HFFc6 (cell line): ENCODE measurements at regions not wholly inside any gene's neighbourhood (a gene's known extent, or its start where the extent isn't known, plus 50 kb on each side); places are given as distances from the start of the nearest gene placed in this dataset.
A peak's percentile ranks its signal among the peaks of the same experiment; 100 is the strongest.

ENCODE experiments used
- DNase-seq: peaks from one replicate; pipeline ENCODE4 v3.0.0-alpha.2; 2018
- H3K27ac Mint-ChIP-seq: 2 replicates; pipeline ENCODE4 v1.8.0; 2020; ENCODE audit warnings: mild to moderate bottlenecking, mixed read lengths
- H3K27me3 Mint-ChIP-seq: 2 replicates; pipeline ENCODE4 v1.8.0; 2021; ENCODE audit warnings: mild to moderate bottlenecking, moderate library complexity, mixed read lengths; ENCODE audit not compliant: insufficient read depth
- H3K36me3 Mint-ChIP-seq: 2 replicates; pipeline ENCODE4 v1.8.0; 2021; ENCODE audit warnings: low read depth, mixed read lengths
- H3K4me1 Mint-ChIP-seq: 2 replicates; pipeline ENCODE4 v1.8.0; 2020; ENCODE audit warnings: low read depth, mixed read lengths
- H3K4me3 Mint-ChIP-seq: 2 replicates; pipeline ENCODE4 v1.8.0; 2020; ENCODE audit warnings: mild to moderate bottlenecking, moderate library complexity, mixed read lengths
- H3K9me3 Mint-ChIP-seq: 2 replicates; pipeline ENCODE4 v1.8.0; 2020; ENCODE audit warnings: mild to moderate bottlenecking, mixed read lengths
- TF ChIP-seq, protein P1 (sequence below): fragments of 200-600 bp; sonication (generic); IDR thresholded peaks from 2 replicates; pipeline ENCODE4 v1.5.0; 2021; ENCODE audit warnings: antibody characterized with exemption, mild to moderate bottlenecking

DNA sequence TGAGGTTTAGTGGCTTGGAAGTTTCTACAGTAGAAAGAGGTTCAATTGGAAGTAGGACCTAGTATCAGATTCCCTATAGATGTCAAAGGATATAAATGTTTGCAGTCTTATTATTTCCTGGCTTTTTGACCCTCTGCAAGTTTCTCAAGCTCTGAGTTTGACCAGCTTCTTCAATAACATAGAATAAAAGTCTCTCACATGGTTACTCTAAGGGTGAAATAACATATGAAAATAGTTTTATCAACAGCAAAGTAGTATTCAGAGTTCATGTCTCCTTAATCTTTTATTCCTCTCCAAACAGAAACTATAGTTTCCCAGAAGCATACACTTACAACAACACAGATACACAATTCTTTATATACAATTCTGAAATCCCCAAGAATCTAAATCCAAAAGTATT is 132.9 kb upstream of the RND3 start:
- peaks cover 10% of the 10 kb centered on the region for H3K36me3 Mint-ChIP-seq
- H3K27me3 Mint-ChIP-seq, result peaks cover 3% of the 10 kb centered on the region; the same call in 1 of the 2 replicates
- H3K4me3 Mint-ChIP-seq, result peak overlapping the region; percentile 40
- H3K27ac Mint-ChIP-seq, result peak overlapping the region; percentile 92
- TF ChIP-seq, protein P1, sequence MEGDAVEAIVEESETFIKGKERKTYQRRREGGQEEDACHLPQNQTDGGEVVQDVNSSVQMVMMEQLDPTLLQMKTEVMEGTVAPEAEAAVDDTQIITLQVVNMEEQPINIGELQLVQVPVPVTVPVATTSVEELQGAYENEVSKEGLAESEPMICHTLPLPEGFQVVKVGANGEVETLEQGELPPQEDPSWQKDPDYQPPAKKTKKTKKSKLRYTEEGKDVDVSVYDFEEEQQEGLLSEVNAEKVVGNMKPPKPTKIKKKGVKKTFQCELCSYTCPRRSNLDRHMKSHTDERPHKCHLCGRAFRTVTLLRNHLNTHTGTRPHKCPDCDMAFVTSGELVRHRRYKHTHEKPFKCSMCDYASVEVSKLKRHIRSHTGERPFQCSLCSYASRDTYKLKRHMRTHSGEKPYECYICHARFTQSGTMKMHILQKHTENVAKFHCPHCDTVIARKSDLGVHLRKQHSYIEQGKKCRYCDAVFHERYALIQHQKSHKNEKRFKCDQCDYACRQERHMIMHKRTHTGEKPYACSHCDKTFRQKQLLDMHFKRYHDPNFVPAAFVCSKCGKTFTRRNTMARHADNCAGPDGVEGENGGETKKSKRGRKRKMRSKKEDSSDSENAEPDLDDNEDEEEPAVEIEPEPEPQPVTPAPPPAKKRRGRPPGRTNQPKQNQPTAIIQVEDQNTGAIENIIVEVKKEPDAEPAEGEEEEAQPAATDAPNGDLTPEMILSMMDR, result no peak
- peaks cover 78% of the 10 kb centered on the region for H3K4me1 Mint-ChIP-seq
- DNase-seq, result no peak
- peaks cover 5% of the 10 kb centered on the region; the same call in 1 of the 2 replicates for H3K9me3 Mint-ChIP-seq

DNA sequence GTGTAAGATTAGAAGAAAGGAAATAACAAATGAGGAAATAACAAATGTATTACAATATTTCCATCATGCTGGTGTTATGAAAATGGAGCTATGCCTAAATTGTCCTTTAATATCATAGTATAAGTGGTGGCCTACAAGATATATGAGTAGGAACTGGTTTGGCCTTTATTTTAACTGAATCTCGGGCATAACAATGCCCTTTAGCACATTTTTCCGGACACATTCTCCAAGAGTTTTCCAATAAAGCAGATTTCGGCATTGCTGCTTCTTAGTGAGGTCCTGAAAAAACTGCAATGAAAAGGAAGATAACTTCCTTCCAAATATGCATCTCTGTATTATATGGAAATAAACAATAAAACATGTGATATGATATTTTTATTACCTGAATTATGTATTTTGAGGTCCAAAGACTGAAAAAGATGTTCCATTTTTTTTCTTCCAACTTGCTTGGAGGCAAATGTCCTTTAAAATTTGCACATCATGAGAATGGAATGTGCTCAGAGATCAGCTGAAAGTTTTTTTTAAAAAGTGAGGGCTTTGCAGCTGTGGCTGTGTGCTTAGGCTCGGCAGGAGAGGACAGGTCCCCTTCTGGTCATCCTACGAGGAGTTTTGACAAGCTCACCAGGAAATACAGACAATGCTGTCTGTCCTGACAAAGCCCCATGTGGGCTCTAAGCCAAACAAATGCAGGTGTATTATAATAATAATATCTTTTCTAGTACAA is 132.3 kb upstream of the RND3 start:
- TF ChIP-seq, protein P1, result no peak; the same call in 1 of the 2 replicates
- Mint-ChIP-seq H3K4me1 (peaks cover 71% of the 10 kb centered on the region), H3K9me3 (no peaks in the 10 kb centered on the region), H3K27me3 (peaks cover 3% of the 10 kb centered on the region; the same call in 1 of the 2 replicates), H3K36me3 (peaks cover 10% of the 10 kb centered on the region), H3K27ac (peak overlapping the region; percentile 92), H3K4me3 (peak overlapping the region; percentile 40)
- DNase-seq, result peak; percentile 69

DNA sequence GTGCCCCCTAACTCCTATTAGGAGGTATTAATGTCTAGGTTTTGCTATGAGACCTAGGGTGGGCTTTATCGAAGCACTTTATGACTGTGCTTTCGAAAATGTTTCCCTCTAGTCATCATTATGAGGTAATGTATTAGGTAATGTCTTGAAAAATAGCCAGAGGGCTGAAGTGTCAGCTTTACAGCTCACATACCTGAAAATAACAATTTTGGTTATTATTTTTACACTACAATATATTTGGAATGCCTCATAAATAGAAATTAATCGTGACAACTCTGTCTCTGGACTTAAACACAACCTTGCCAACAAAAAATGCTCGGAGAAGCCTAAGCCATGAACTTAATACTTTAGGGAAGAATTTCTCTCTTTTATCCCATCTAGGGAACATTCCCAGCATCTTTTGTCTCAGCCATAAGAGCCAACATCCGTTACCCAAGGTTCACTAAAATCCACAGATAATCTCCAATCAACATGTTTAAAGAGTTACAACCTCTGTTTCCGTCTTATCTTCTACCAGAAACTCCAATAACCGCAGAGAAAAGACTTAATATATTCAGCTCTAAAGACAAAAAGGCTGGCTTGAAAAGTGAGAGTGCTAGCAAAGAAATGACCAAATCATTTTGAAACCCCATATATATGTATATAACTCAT is 130.9 kb upstream of the RND3 start:
- H3K4me3 Mint-ChIP-seq, result no peak overlapping the region
- no peaks in the 10 kb centered on the region for H3K9me3 Mint-ChIP-seq
- peaks cover 10% of the 10 kb centered on the region for H3K36me3 Mint-ChIP-seq
- H3K4me1 Mint-ChIP-seq, result peaks cover 69% of the 10 kb centered on the region
- H3K27me3 Mint-ChIP-seq, result peaks cover 3% of the 10 kb centered on the region; the same call in 1 of the 2 replicates
- H3K27ac Mint-ChIP-seq, result no peak overlapping the region
- DNase-seq, result no peak
- TF ChIP-seq, protein P1, result no peak

DNA sequence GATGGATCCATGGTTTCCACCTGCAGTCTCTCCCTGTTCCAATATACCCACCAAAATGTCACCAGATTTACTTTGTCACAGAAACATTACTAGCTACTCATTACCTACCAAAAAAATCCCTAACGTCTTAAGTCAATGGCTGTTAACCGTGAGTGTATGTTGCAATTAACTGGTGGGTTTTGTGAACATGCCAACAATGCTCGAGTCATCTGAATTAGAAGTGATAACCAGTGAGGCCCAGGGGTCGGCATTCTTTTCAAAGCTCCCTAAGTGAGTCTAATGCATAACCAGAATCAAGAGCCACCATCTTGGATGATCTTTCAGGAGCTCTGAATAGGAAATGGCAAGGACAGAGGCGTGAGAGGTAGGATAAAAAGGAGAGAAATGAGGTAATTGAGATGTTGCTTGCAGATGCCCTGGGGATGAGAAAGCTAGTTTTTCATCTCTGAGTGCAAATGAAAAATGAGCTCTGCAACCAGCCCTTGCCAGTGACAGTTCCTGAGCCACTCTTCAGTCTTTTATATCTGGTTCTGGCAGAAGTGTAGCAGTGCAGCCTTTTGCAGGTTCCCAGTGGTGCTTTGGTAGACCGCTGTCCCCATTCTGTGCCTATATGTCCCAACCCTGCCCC is 130.0 kb upstream of the RND3 start:
- peaks cover under 1% of the 10 kb centered on the region for H3K27me3 Mint-ChIP-seq
- H3K36me3 Mint-ChIP-seq, result peaks cover 10% of the 10 kb centered on the region
- H3K9me3 Mint-ChIP-seq, result no peaks in the 10 kb centered on the region
- H3K27ac Mint-ChIP-seq, result no peak overlapping the region
- TF ChIP-seq, protein P1, result no peak
- no peak for DNase-seq
- no peak overlapping the region for H3K4me3 Mint-ChIP-seq
- peaks cover 74% of the 10 kb centered on the region for H3K4me1 Mint-ChIP-seq

DNA sequence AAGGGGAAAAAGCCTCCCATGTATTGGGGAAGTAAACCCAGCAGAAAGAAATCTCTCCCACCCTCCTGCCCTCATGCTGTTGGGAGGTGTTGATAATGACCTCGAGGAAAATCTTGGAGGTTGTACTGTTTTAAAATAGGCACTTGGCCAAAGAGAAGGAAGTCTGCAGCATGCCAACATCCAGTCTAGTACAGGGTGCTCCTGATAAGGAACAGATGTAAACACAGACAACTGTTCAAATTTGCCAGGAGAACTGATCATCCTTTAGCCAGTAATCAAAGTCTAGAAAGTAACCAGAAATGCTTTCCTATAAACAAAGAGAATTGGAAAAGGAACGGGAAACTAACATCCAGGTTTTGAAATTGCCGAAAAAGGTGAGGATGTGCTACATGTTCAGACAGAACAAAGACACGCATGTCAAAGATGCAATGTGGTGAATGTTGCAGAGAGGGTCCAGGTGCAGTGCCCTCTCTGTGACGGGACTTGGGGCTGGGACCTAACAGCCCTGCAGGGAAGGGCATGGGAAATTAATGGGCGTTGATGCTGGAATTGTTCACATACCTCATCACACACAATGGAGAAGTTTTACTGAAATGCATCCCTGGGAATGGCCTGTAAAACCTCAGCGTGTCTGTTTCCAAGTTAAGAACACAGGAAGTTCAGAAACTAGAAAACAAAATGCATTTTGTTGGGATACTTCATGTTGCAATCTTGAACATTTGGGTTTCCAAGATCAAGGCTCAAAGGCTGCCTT is 125.7 kb upstream of the RND3 start:
- DNase-seq, result no peak
- H3K36me3 Mint-ChIP-seq, result peaks cover 13% of the 10 kb centered on the region
- H3K27ac Mint-ChIP-seq, result no peak overlapping the region; the same call in 1 of the 2 replicates
- no peaks in the 10 kb centered on the region; the same call in 1 of the 2 replicates for H3K27me3 Mint-ChIP-seq
- TF ChIP-seq, protein P1, result no peak
- peaks cover 61% of the 10 kb centered on the region for H3K4me1 Mint-ChIP-seq
- no peaks in the 10 kb centered on the region for H3K9me3 Mint-ChIP-seq
- no peak overlapping the region for H3K4me3 Mint-ChIP-seq
